AG04449 (cell line): ENCODE measurements at regions not wholly inside any gene's neighbourhood (a gene's known extent, or its start where the extent isn't known, plus 50 kb on each side); places are given as distances from the start of the nearest gene placed in this dataset.

Source experiments
- CTCF ChIA-PET: fragments of 350-600 bp; formaldehyde crosslinking; extraction: SDS; loops from one replicate; lab custom pipeline; 2021; ENCODE audit warnings: antibody characterized with exemption; lab: Yijun Ruan, JAX
- POLR2A ChIA-PET: fragments of 400-600, 350-600 bp; formaldehyde crosslinking; extraction: SDS; loops from one replicate; lab custom pipeline; 2020; ENCODE audit warnings: antibody characterized with exemption, inconsistent platforms; lab: Yijun Ruan, JAX
- DNase-seq: peaks from one replicate; pipeline ENCODE4 v3.0.0-alpha.2; 2010; ENCODE audit warnings: low read depth, low spot score
- H3K4me3 ChIP-seq: 2 replicates; pipeline ENCODE4 v1.5.1; 2011; ENCODE audit warnings: low read depth, mild to moderate bottlenecking, control low read depth, low read length
- TF ChIP-seq, protein P1 (sequence below): IDR thresholded peaks from one replicate; pipeline ENCODE4 v1.5.1; 2011; ENCODE audit warnings: mild to moderate bottlenecking, moderate library complexity, low read length, control low read depth, inconsistent platforms; ENCODE audit not compliant: insufficient read depth; ENCODE audit errors: missing control alignments

DNA sequence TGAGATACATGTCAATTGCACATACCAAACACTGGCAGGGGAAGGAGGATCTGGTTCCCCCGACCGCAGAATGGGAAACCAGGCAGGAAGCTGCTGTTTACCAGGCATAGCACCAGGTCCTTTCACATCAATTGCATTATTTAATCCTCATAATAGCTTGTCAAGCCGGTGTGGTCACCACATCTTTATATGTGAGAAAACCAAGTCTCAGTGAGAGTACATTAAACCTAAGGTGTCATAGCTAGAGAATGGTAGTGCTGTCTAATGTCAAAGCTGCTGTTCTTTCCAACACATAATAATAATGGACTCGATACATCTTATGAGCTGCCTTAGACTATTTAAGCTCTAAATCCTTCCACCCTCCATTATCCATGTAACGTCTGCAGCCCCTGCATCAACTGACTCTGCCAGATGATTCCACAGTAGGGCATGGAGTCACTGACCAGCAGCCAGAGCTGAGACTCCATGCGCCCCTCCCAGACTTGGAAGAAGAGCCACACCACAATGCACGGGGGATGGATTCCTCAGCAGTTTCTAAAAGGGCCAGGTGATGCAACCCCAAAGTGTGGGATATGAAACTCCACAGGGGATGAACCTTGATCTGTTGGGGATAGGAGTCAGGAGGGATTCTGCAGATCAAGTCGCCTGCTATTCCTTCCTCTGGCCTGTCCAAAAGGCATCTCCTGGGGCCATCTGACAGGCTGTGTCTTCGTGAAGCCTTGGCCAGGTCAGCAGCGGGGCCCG lies 71.8 kb downstream of the GPR6 start:
- TF ChIP-seq, protein P1, sequence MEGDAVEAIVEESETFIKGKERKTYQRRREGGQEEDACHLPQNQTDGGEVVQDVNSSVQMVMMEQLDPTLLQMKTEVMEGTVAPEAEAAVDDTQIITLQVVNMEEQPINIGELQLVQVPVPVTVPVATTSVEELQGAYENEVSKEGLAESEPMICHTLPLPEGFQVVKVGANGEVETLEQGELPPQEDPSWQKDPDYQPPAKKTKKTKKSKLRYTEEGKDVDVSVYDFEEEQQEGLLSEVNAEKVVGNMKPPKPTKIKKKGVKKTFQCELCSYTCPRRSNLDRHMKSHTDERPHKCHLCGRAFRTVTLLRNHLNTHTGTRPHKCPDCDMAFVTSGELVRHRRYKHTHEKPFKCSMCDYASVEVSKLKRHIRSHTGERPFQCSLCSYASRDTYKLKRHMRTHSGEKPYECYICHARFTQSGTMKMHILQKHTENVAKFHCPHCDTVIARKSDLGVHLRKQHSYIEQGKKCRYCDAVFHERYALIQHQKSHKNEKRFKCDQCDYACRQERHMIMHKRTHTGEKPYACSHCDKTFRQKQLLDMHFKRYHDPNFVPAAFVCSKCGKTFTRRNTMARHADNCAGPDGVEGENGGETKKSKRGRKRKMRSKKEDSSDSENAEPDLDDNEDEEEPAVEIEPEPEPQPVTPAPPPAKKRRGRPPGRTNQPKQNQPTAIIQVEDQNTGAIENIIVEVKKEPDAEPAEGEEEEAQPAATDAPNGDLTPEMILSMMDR: no peak
- H3K4me3 ChIP-seq: no peak overlapping the region
- DNase-seq: no peak
- CTCF ChIA-PET: interaction anchor here (1.7 to 4.7 kb wide), 5 partner anchors 10 to 523 kb away, joined by 4 to 41 read pairs (median 6); no protein-coding TSS in a partner anchor
- POLR2A ChIA-PET: no interaction called here
